ENCODE measurements at regions not wholly inside any gene's neighbourhood (a gene's known extent, or its start where the extent isn't known, plus 50 kb on each side); places are given as distances from the start of the nearest gene placed in this dataset.
"Not testable (repeated sequence)": the region's sequence is repeated elsewhere in the genome, so short reads cannot be mapped to it uniquely, and the experiment has no call there.

DNA sequence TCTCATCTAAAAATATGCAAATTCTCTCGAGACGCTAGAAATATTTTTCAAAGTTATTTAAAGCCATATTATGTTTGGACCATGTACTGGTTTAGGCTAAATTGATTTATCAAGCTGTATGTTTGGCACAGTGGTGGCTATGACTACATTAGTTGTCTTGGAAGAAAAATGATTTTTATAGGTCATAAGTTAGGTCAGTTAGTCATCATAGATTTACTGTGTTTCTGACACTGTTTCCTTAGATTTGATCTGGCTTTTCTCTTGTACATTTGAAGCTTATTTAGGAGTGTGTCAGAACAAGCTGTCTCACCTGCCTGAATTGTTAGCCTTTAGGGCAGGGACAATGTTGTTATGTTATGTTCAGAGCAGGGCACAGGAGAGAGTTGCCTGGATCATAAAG, 161.1 kb upstream of the FBXO33 start:
- intact Hi-C loops (cut with DNase I), result no loop called here
- no peak for DNase-seq (ENCODE audit: extremely low spot score in 2 of 2)

GRCh38 chr14:39592116-39592789, 160.0 kb upstream of the FBXO33 start:
- intact Hi-C loops (cut with DNase I), result no loop called here
- no peaks in the 10 kb centered on the region for H3K27me3 ChIP-seq
- no peak overlapping the region for H3K4me3 ChIP-seq
- TF ChIP-seq, protein P1, sequence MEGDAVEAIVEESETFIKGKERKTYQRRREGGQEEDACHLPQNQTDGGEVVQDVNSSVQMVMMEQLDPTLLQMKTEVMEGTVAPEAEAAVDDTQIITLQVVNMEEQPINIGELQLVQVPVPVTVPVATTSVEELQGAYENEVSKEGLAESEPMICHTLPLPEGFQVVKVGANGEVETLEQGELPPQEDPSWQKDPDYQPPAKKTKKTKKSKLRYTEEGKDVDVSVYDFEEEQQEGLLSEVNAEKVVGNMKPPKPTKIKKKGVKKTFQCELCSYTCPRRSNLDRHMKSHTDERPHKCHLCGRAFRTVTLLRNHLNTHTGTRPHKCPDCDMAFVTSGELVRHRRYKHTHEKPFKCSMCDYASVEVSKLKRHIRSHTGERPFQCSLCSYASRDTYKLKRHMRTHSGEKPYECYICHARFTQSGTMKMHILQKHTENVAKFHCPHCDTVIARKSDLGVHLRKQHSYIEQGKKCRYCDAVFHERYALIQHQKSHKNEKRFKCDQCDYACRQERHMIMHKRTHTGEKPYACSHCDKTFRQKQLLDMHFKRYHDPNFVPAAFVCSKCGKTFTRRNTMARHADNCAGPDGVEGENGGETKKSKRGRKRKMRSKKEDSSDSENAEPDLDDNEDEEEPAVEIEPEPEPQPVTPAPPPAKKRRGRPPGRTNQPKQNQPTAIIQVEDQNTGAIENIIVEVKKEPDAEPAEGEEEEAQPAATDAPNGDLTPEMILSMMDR (IDR thresholded peaks at IDR 0.05), result no peak
- TF ChIP-seq POLR2AphosphoS5 (IDR thresholded peaks at IDR 0.05; ENCODE audit: insufficient read depth in 1 of 2, low read depth in 1 of 2), result no peak
- TF ChIP-seq POLR2A (IDR thresholded peaks at IDR 0.05), result no peak
- no peak overlapping the region for H3K27ac ChIP-seq
- H3K4me1 ChIP-seq, result no peaks in the 10 kb centered on the region
- H3K36me3 ChIP-seq, result no peaks in the 10 kb centered on the region
- no peak for DNase-seq (ENCODE audit: extremely low spot score in 2 of 2)
- H3K9me3 ChIP-seq, result no peaks in the 10 kb centered on the region

More for the DNA sequence above, 161.1 kb upstream of the FBXO33 start:
- Histone ChIP-seq H3K36me3 (no peaks in the 10 kb centered on the region), H3K27me3 (no peaks in the 10 kb centered on the region), H3K4me1 (no peaks in the 10 kb centered on the region), H3K4me3 (no peak overlapping the region), H3K9me3 (no peaks in the 10 kb centered on the region), H3K27ac (no peak overlapping the region)
- TF ChIP-seq POLR2AphosphoS5 (IDR thresholded peaks at IDR 0.05; ENCODE audit: insufficient read depth in 1 of 2, low read depth in 1 of 2), result no peak
- TF ChIP-seq POLR2A (IDR thresholded peaks at IDR 0.05), result no peak
- TF ChIP-seq, protein P1 (IDR thresholded peaks at IDR 0.05), result no peak

- intact Hi-C loops (cut with DNase I); H3K27me3 ChIP-seq; DNase-seq (ENCODE audit: extremely low spot score in 2 of 2); H3K9me3 ChIP-seq; H3K4me1 ChIP-seq; H3K36me3 ChIP-seq; H3K4me3 ChIP-seq; H3K27ac ChIP-seq: not testable (repeated sequence)
Observed at GRCh38 chr14:39589882-39590281, 157.6 kb upstream of the FBXO33 start.

DNA sequence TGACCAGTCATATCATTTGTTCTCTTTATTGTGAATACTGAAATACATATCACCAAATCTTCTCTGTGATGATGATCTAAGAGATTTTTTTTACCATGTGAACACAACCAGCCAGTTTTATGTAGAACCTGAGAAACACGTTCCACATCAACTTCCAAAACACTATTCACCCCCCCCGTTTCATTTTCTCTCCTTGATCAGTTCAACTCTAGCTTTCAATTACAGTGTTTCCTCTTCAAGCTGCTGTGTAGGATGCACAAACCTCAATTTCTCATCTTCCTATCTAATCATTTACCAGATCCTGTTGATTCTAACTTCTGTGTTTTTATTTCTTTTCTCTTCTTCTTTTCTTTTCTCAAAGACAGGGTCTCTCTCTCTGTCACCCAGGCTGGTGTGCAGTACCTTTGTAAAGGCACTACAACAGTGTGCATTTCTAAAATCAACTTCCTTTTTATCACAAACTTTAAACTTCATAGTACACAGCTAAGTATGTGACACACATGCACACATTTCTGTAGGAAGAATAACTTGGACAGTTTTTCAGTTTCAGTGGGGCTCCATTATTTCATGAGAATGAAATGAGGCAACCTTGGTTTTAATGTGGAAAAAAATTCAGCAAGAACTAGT, 149.9 kb upstream of the FBXO33 start:
- no peak for DNase-seq (ENCODE audit: extremely low spot score in 2 of 2)
- Histone ChIP-seq H3K27ac (no peak overlapping the region), H3K36me3 (no peaks in the 10 kb centered on the region), H3K4me1 (no peaks in the 10 kb centered on the region), H3K27me3 (no peaks in the 10 kb centered on the region), H3K4me3 (no peak overlapping the region), H3K9me3 (no peaks in the 10 kb centered on the region)
- TF ChIP-seq, protein P1 (IDR thresholded peaks at IDR 0.05), result no peak
- TF ChIP-seq POLR2A (IDR thresholded peaks at IDR 0.05) (no peak), POLR2AphosphoS5 (IDR thresholded peaks at IDR 0.05; ENCODE audit: insufficient read depth in 1 of 2, low read depth in 1 of 2) (no peak)
- intact Hi-C loops (cut with DNase I), result no loop called here

- Histone ChIP-seq H3K27ac (no peak overlapping the region), H3K9me3 (no peaks in the 10 kb centered on the region), H3K4me3 (no peak overlapping the region), H3K4me1 (no peaks in the 10 kb centered on the region), H3K36me3 (no peaks in the 10 kb centered on the region), H3K27me3 (no peaks in the 10 kb centered on the region)
- intact Hi-C loops (cut with DNase I), result no loop called here
- DNase-seq (ENCODE audit: extremely low spot score in 2 of 2), result no peak
- TF ChIP-seq POLR2AphosphoS5 (IDR thresholded peaks at IDR 0.05; ENCODE audit: insufficient read depth in 1 of 2, low read depth in 1 of 2), result no peak
- no peak for TF ChIP-seq POLR2A (IDR thresholded peaks at IDR 0.05)
- TF ChIP-seq, protein P1 (IDR thresholded peaks at IDR 0.05), result no peak
Observed at GRCh38 chr14:39581474-39581873, 149.2 kb upstream of the FBXO33 start.
